Hepatocyte (in vitro differentiated cells): ENCODE measurements at regions not wholly inside any gene's neighbourhood (a gene's known extent, or its start where the extent isn't known, plus 50 kb on each side); places are given as distances from the start of the nearest gene placed in this dataset.

Experiments used
- DNase-seq: peaks from one replicate; pipeline ENCODE4 v3.0.0-alpha.2; 2016; ENCODE audit warnings: low spot score
- H2AFZ ChIP-seq: fragments of 200-600 bp; sonication (generic); 2 replicates; pipeline ENCODE4 v1.6.0; 2016; ENCODE audit warnings: antibody characterized with exemption, mild to moderate bottlenecking
- H3K27ac ChIP-seq: fragments of 200-600 bp; sonication (generic); 2 replicates; pipeline ENCODE4 v1.5.1; 2016; ENCODE audit warnings: mild to moderate bottlenecking
- H3K27me3 ChIP-seq: fragments of 200-600 bp; sonication (generic); 2 replicates; pipeline ENCODE4 v1.6.1; 2016
- H3K36me3 ChIP-seq: fragments of 200-600 bp; sonication (generic); replicated peaks from 2 replicates; pipeline ENCODE4 v1.5.1; 2016; ENCODE audit warnings: low read depth; ENCODE audit not compliant: insufficient read depth
- H3K4me1 ChIP-seq: fragments of 200-600 bp; sonication (generic); 2 replicates; pipeline ENCODE4 v1.5.1; 2016; ENCODE audit warnings: mild to moderate bottlenecking, moderate library complexity; ENCODE audit not compliant: insufficient read depth
- H3K4me2 ChIP-seq: fragments of 200-600 bp; sonication (generic); 2 replicates; pipeline ENCODE4 v1.6.0; 2016
- H3K4me3 ChIP-seq: fragments of 200-600 bp; sonication (generic); 2 replicates; pipeline ENCODE4 v1.5.1; 2016; ENCODE audit warnings: mild to moderate bottlenecking
- H3K79me2 ChIP-seq: fragments of 200-600 bp; sonication (generic); 2 replicates; pipeline ENCODE4 v1.6.0; 2017; ENCODE audit warnings: mild to moderate bottlenecking
- H3K9me2 ChIP-seq: fragments of 200-600 bp; sonication (generic); replicated peaks from 2 replicates; pipeline ENCODE4 v1.6.0; 2017; ENCODE audit warnings: mild to moderate bottlenecking; ENCODE audit not compliant: insufficient read depth
- H3K9me3 ChIP-seq: fragments of 200-600 bp; sonication (generic); 2 replicates; pipeline ENCODE4 v1.5.1; 2016; ENCODE audit warnings: low read depth, mild to moderate bottlenecking
- H4K20me1 ChIP-seq: fragments of 200-600 bp; sonication (generic); 2 replicates; pipeline ENCODE4 v1.6.0; 2016; ENCODE audit warnings: mild to moderate bottlenecking; ENCODE audit not compliant: insufficient read depth, poor library complexity, severe bottlenecking
- EZH2 ChIP-seq: fragments of 200-600 bp; sonication (generic); IDR thresholded peaks from 2 replicates; pipeline ENCODE4 v1.6.1; 2016; ENCODE audit warnings: antibody characterized with exemption, mild to moderate bottlenecking, borderline replicate concordance
- EZH2phosphoT487 ChIP-seq: fragments of 200-600 bp; sonication (generic); IDR thresholded peaks from one replicate; pipeline ENCODE4 v1.6.1; 2018; ENCODE audit warnings: antibody characterized with exemption, mild to moderate bottlenecking, low read depth, moderate library complexity; ENCODE audit not compliant: unreplicated experiment, severe bottlenecking
- WGBS: methylation state at CpG from one replicate; pipeline ENCODE4 v1.1.6; 2016; ENCODE audit warnings: low lambda C conversion rate; ENCODE audit errors: missing lambda C conversion rate; 5-methylcytosine and 5-hydroxymethylcytosine counted together
- TF ChIP-seq, protein P1 (sequence below): fragments of 200-600 bp; sonication (generic); IDR thresholded peaks from 2 replicates; pipeline ENCODE4 v1.5.1; 2016; ENCODE audit warnings: antibody characterized with exemption, mild to moderate bottlenecking; ENCODE audit not compliant: poor library complexity

DNA sequence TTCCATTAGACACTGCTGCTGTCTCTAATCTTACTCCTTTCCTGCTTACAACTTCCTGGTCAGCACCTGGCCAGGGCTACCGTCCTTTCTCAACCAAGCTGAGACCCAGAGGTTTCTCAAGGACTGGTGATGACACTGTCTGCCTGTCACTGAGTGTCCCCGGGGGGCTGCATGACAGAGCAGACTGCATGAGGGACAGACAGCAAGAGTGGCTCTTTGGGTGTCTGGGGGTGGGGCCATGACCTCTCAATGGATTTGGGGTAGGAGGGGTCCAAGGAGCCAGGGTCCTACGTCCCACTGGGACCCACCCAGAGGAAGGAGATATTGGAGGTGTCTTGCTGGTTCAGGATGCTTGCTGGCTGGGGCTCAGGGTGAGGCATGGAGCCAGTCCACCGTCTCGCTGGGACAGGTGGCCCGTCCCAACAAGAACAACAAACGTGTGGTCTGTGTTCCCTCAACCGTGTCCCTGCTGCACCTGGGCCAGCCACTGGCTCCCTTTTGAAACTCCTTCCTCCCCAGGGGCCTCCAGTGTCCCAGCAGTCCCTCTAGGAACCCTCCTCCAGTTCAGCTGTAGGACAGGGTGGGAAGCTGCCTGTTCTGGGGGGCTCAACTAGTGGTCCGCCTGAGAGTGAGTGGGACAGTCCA lies 344.6 kb upstream of the AJAP1 start:
- H3K27ac ChIP-seq, result no peak overlapping the region
- 84% methylated on average over 8 of the region's 9 CpGs for WGBS
- DNase-seq, result no peak

DNA sequence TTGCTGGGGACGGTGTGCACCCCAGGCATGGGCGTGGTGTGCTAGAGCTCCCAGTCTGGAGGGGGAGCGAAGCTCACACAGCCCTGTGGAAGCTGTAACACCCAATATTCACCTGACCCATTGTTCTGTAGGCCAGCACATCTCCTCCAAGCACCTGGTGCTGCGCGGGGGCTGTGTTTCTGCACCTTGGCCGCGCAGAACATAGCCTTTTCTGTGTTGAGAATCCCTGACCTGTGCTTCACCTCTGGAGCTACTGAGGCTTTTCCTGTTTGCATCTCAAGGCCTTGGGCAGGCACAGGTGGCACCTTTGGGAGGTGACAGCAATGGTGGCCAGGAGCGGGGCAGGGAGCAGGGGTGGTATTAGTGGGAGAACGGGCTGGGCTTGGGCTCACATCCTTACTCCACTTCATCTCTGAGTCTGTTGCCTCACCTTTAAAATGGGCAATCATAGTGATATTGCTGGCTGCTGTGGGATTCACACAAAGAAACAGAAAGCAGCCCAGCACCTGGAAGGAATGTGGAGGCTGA lies 343.9 kb upstream of the AJAP1 start:
- Histone ChIP-seq H3K9me2 (no peaks in the 10 kb centered on the region), H3K4me1 (no peaks in the 10 kb centered on the region), H3K36me3 (no peaks in the 10 kb centered on the region), H3K27ac (no peak overlapping the region), H3K79me2 (no peaks in the 10 kb centered on the region), H3K9me3 (no peaks in the 10 kb centered on the region), H2AFZ (no peak overlapping the region), H3K27me3 (no peaks in the 10 kb centered on the region), H3K4me2 (no peak overlapping the region), H3K4me3 (no peak overlapping the region), H4K20me1 (no peaks in the 10 kb centered on the region)
- TF ChIP-seq EZH2phosphoT487, result no peak
- TF ChIP-seq, protein P1, sequence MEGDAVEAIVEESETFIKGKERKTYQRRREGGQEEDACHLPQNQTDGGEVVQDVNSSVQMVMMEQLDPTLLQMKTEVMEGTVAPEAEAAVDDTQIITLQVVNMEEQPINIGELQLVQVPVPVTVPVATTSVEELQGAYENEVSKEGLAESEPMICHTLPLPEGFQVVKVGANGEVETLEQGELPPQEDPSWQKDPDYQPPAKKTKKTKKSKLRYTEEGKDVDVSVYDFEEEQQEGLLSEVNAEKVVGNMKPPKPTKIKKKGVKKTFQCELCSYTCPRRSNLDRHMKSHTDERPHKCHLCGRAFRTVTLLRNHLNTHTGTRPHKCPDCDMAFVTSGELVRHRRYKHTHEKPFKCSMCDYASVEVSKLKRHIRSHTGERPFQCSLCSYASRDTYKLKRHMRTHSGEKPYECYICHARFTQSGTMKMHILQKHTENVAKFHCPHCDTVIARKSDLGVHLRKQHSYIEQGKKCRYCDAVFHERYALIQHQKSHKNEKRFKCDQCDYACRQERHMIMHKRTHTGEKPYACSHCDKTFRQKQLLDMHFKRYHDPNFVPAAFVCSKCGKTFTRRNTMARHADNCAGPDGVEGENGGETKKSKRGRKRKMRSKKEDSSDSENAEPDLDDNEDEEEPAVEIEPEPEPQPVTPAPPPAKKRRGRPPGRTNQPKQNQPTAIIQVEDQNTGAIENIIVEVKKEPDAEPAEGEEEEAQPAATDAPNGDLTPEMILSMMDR, result no peak
- TF ChIP-seq EZH2, result no peak
- no peak for DNase-seq
- 88% methylated on average over 9 of the region's 9 CpGs for WGBS

More for the DNA sequence above, 344.6 kb upstream of the AJAP1 start:
- Histone ChIP-seq H2AFZ (no peak overlapping the region), H3K4me2 (no peak overlapping the region), H3K4me1 (no peaks in the 10 kb centered on the region), H3K4me3 (no peak overlapping the region), H3K9me2 (no peaks in the 10 kb centered on the region), H3K36me3 (no peaks in the 10 kb centered on the region), H3K79me2 (no peaks in the 10 kb centered on the region), H3K9me3 (no peaks in the 10 kb centered on the region), H3K27me3 (no peaks in the 10 kb centered on the region), H4K20me1 (no peaks in the 10 kb centered on the region)
- TF ChIP-seq EZH2phosphoT487 (no peak), EZH2 (no peak)
- TF ChIP-seq, protein P1, result no peak

DNA sequence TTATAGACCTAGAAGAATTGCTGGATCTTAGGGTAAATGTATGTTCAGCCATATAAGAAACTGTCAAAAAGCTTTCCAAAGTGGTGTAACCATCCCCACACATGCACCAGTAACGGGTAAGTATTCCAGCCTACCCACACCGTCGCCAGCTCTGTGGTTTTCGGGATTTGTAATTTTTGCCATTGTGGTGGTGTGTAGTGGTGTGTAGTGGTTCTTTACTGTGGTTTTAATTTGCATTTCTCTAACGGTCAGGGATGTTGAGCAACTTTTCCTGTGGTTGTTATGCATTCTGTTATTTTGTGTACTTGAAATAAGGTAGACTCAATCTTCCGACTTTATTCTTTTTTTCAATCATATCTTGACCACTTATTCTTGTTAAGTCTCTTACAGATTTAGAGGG lies 342.4 kb upstream of the AJAP1 start:
- Histone ChIP-seq H3K9me2 (no peaks in the 10 kb centered on the region), H2AFZ (no peak overlapping the region), H3K4me3 (no peak overlapping the region), H4K20me1 (no peaks in the 10 kb centered on the region), H3K27me3 (no peaks in the 10 kb centered on the region), H3K27ac (no peak overlapping the region), H3K79me2 (no peaks in the 10 kb centered on the region), H3K36me3 (no peaks in the 10 kb centered on the region), H3K4me1 (no peaks in the 10 kb centered on the region), H3K9me3 (no peaks in the 10 kb centered on the region), H3K4me2 (no peak overlapping the region)
- 89% methylated on average over 6 of the region's 6 CpGs for WGBS
- TF ChIP-seq EZH2phosphoT487, result no peak
- TF ChIP-seq, protein P1, result no peak
- no peak for TF ChIP-seq EZH2
- DNase-seq, result no peak
